ENCODE measurements at regions not wholly inside any gene's neighbourhood (a gene's known extent, or its start where the extent isn't known, plus 50 kb on each side); places are given as distances from the start of the nearest gene placed in this dataset.
A peak's percentile ranks its signal among the peaks of the same experiment; 100 is the strongest.
"Not testable (repeated sequence)": the region's sequence is repeated elsewhere in the genome, so short reads cannot be mapped to it uniquely, and the experiment has no call there.

GRCh38 chr6:156197513-156197912 is 579.7 kb upstream of the ARID1B start:
- no peak for DNase-seq (ENCODE audit: low read depth)
- TF ChIP-seq CTCF (IDR thresholded peaks at IDR 0.05; ENCODE audit: insufficient read depth, low read depth, low read length, missing control alignments), result no peak
- no peak overlapping the region for H3K4me3 ChIP-seq (ENCODE audit: low read depth, low read length)

GRCh38 chr6:156194981-156195380 is 582.2 kb upstream of the ARID1B start:
- no peak for DNase-seq (ENCODE audit: low read depth)
- no peak for TF ChIP-seq CTCF (IDR thresholded peaks at IDR 0.05; ENCODE audit: insufficient read depth, low read depth, low read length, missing control alignments)
- H3K4me3 ChIP-seq (ENCODE audit: low read depth, low read length), result no peak overlapping the region

- no peak for TF ChIP-seq CTCF (IDR thresholded peaks at IDR 0.05; ENCODE audit: insufficient read depth, low read depth, low read length, missing control alignments)
- no peak for DNase-seq (ENCODE audit: low read depth)
Observed at GRCh38 chr6:156193381-156193780, 583.8 kb upstream of the ARID1B start.

GRCh38 chr6:156191895-156192294 is 585.3 kb upstream of the ARID1B start:
- peak; percentile 16 for DNase-seq (ENCODE audit: low read depth)
- TF ChIP-seq CTCF (IDR thresholded peaks at IDR 0.05; ENCODE audit: insufficient read depth, low read depth, low read length, missing control alignments), result no peak

More at GRCh38 chr6:156193381-156193780, 583.8 kb upstream of the ARID1B start:
- H3K4me3 ChIP-seq (ENCODE audit: low read depth, low read length), result no peak overlapping the region

GRCh38 chr6:156191390-156191789 is 585.8 kb upstream of the ARID1B start:
- DNase-seq (ENCODE audit: low read depth); H3K4me3 ChIP-seq (ENCODE audit: low read depth, low read length): not testable (repeated sequence)

More at GRCh38 chr6:156191895-156192294, 585.3 kb upstream of the ARID1B start:
- no peak overlapping the region for H3K4me3 ChIP-seq (ENCODE audit: low read depth, low read length)

GRCh38 chr6:156190270-156190669 is 586.9 kb upstream of the ARID1B start:
- no peak overlapping the region for H3K4me3 ChIP-seq (ENCODE audit: low read depth, low read length)
- DNase-seq (ENCODE audit: low read depth), result no peak
- no peak for TF ChIP-seq CTCF (IDR thresholded peaks at IDR 0.05; ENCODE audit: insufficient read depth, low read depth, low read length, missing control alignments)

- no peak for TF ChIP-seq CTCF (IDR thresholded peaks at IDR 0.05; ENCODE audit: insufficient read depth, low read depth, low read length, missing control alignments)
- H3K4me3 ChIP-seq (ENCODE audit: low read depth, low read length), result no peak overlapping the region
Observed at GRCh38 chr6:156189714-156190113, 587.5 kb upstream of the ARID1B start.

More at GRCh38 chr6:156189714-156190113, 587.5 kb upstream of the ARID1B start:
- DNase-seq (ENCODE audit: low read depth), result no peak
